ENCODE measurements at regions not wholly inside any gene's neighbourhood (a gene's known extent, or its start where the extent isn't known, plus 50 kb on each side); places are given as distances from the start of the nearest gene placed in this dataset.

- Histone ChIP-seq H3K4me2 (ENCODE audit: low read length) (no peak overlapping the region), H3K9me2 (ENCODE audit: low read depth, low read length) (no peaks in the 10 kb centered on the region), H3F3A (ENCODE audit: insufficient read depth, low read length) (no peaks in the 10 kb centered on the region), H3K36me3 (ENCODE audit: insufficient read depth, low read length) (no peaks in the 10 kb centered on the region), H3K4me3 (ENCODE audit: low read depth, low read length, poor library complexity, severe bottlenecking) (no peak overlapping the region), H2AFZ (ENCODE audit: low read length) (no peak overlapping the region), H3K9ac (ENCODE audit: low read length) (no peak overlapping the region), H3K27me3 (ENCODE audit: insufficient read depth, low read length) (no peaks in the 10 kb centered on the region), H4K20me1 (ENCODE audit: insufficient read depth, low read length) (no peaks in the 10 kb centered on the region), H3K27ac (ENCODE audit: low read depth, low read length, poor library complexity, severe bottlenecking) (no peak overlapping the region), H3K79me2 (ENCODE audit: insufficient read depth, low read length) (no peaks in the 10 kb centered on the region), H3K9me3 (ENCODE audit: low read length) (no peaks in the 10 kb centered on the region), H3K4me1 (ENCODE audit: insufficient read depth, low read length, severe bottlenecking) (no peaks in the 10 kb centered on the region)
- TF ChIP-seq CTCF (IDR thresholded peaks at IDR 0.05; ENCODE audit: low read length) = no peak
- no peak for TF ChIP-seq EZH2 (IDR thresholded peaks at IDR 0.05; ENCODE audit: borderline replicate concordance, low read length)
Measured at GRCh38 chr18:66722671-66723070, 118.8 kb upstream of the CDH19 start.

GRCh38 chr18:66708646-66709045, 104.8 kb upstream of the CDH19 start:
- Histone ChIP-seq H3F3A (ENCODE audit: insufficient read depth, low read length) (no peaks in the 10 kb centered on the region), H3K9ac (ENCODE audit: low read length) (no peak overlapping the region), H3K9me3 (ENCODE audit: low read length) (no peaks in the 10 kb centered on the region), H4K20me1 (ENCODE audit: insufficient read depth, low read length) (no peaks in the 10 kb centered on the region), H3K79me2 (ENCODE audit: insufficient read depth, low read length) (no peaks in the 10 kb centered on the region), H3K27me3 (ENCODE audit: insufficient read depth, low read length) (no peaks in the 10 kb centered on the region), H2AFZ (ENCODE audit: low read length) (no peak overlapping the region), H3K4me3 (ENCODE audit: low read depth, low read length, poor library complexity, severe bottlenecking) (no peak overlapping the region), H3K36me3 (ENCODE audit: insufficient read depth, low read length) (no peaks in the 10 kb centered on the region), H3K4me1 (ENCODE audit: insufficient read depth, low read length, severe bottlenecking) (no peaks in the 10 kb centered on the region), H3K4me2 (ENCODE audit: low read length) (no peak overlapping the region), H3K27ac (ENCODE audit: low read depth, low read length, poor library complexity, severe bottlenecking) (no peak overlapping the region), H3K9me2 (ENCODE audit: low read depth, low read length) (no peaks in the 10 kb centered on the region)
- TF ChIP-seq CTCF (IDR thresholded peaks at IDR 0.05; ENCODE audit: low read length) = no peak
- no peak for TF ChIP-seq EZH2 (IDR thresholded peaks at IDR 0.05; ENCODE audit: borderline replicate concordance, low read length)

GRCh38 chr18:66707473-66707872, 103.6 kb upstream of the CDH19 start:
- H2AFZ ChIP-seq (ENCODE audit: low read length) = no peak overlapping the region
- no peak overlapping the region for H3K27ac ChIP-seq (ENCODE audit: low read depth, low read length, poor library complexity, severe bottlenecking)
- H3K9me2 ChIP-seq (ENCODE audit: low read depth, low read length) = no peaks in the 10 kb centered on the region
- no peak overlapping the region for H3K9ac ChIP-seq (ENCODE audit: low read length)
- no peaks in the 10 kb centered on the region for H3K9me3 ChIP-seq (ENCODE audit: low read length)
- no peaks in the 10 kb centered on the region for H3K36me3 ChIP-seq (ENCODE audit: insufficient read depth, low read length)
- no peak overlapping the region for H3K4me3 ChIP-seq (ENCODE audit: low read depth, low read length, poor library complexity, severe bottlenecking)
- no peak for TF ChIP-seq CTCF (IDR thresholded peaks at IDR 0.05; ENCODE audit: low read length)
- TF ChIP-seq EZH2 (IDR thresholded peaks at IDR 0.05; ENCODE audit: borderline replicate concordance, low read length) = no peak
- no peak overlapping the region for H3K4me2 ChIP-seq (ENCODE audit: low read length)
- no peaks in the 10 kb centered on the region for H3F3A ChIP-seq (ENCODE audit: insufficient read depth, low read length)
- H4K20me1 ChIP-seq (ENCODE audit: insufficient read depth, low read length) = no peaks in the 10 kb centered on the region
- H3K27me3 ChIP-seq (ENCODE audit: insufficient read depth, low read length) = no peaks in the 10 kb centered on the region
- no peaks in the 10 kb centered on the region for H3K4me1 ChIP-seq (ENCODE audit: insufficient read depth, low read length, severe bottlenecking)
- H3K79me2 ChIP-seq (ENCODE audit: insufficient read depth, low read length) = no peaks in the 10 kb centered on the region
